SU-DHL-6 (cell line): ENCODE measurements at regions not wholly inside any gene's neighbourhood (a gene's known extent, or its start where the extent isn't known, plus 50 kb on each side); places are given as distances from the start of the nearest gene placed in this dataset.

ENCODE experiments used
- H2AFZ ChIP-seq: fragments of 200-600 bp; sonication (generic); 2 replicates; pipeline ENCODE4 v1.6.1; 2014; ENCODE audit warnings: low read depth, mild to moderate bottlenecking, moderate library complexity, mixed read lengths, antibody characterized with exemption, low read length; ENCODE audit not compliant: severe bottlenecking
- H3F3A ChIP-seq: fragments of 200-600 bp; shearing (Covaris generic); 2 replicates; pipeline ENCODE4 v1.6.0; 2016; ENCODE audit warnings: antibody characterized with exemption, mild to moderate bottlenecking; ENCODE audit not compliant: insufficient read depth
- H3K27ac ChIP-seq: fragments of 200-600 bp; sonication (generic); 2 replicates; pipeline ENCODE4 v1.5.1; 2016; ENCODE audit warnings: low read depth, mild to moderate bottlenecking, low read length, moderate library complexity, mixed read lengths
- H3K27me3 ChIP-seq: fragments of 200-600 bp; sonication (generic), shearing (Covaris generic); 2 replicates; pipeline ENCODE4 v1.6.0; 2014; ENCODE audit warnings: mild to moderate bottlenecking, low read length
- H3K36me3 ChIP-seq: fragments of 200-600 bp; sonication (generic); 2 replicates; pipeline ENCODE4 v1.6.1; 2014; ENCODE audit warnings: mild to moderate bottlenecking, low read length, mixed read lengths
- H3K4me2 ChIP-seq: fragments of 300-600, 200-600 bp; shearing (Covaris generic), sonication (generic); 2 replicates; pipeline ENCODE4 v1.6.0; 2014; ENCODE audit warnings: low read length, low read depth, mild to moderate bottlenecking; ENCODE audit not compliant: poor library complexity, severe bottlenecking
- H3K4me3 ChIP-seq: fragments of 200-600 bp; sonication (generic); 2 replicates; pipeline ENCODE4 v1.5.1; 2014; ENCODE audit warnings: antibody characterized with exemption, low read length, mild to moderate bottlenecking, mixed read lengths; ENCODE audit not compliant: insufficient read depth, poor library complexity, severe bottlenecking
- H3K79me2 ChIP-seq: fragments of 200-600 bp; sonication (generic); 2 replicates; pipeline ENCODE4 v1.6.1; 2014; ENCODE audit warnings: mild to moderate bottlenecking, low read length, moderate library complexity; ENCODE audit not compliant: insufficient read depth
- H3K9ac ChIP-seq: fragments of 200-600 bp; sonication (generic); 2 replicates; pipeline ENCODE4 v1.7.0; 2014; ENCODE audit warnings: mild to moderate bottlenecking, low read length
- H3K9me2 ChIP-seq: fragments of 200-600 bp; sonication (generic); replicated peaks from 2 replicates; pipeline ENCODE4 v1.6.1; 2014; ENCODE audit warnings: low read length; ENCODE audit not compliant: insufficient read depth
- H3K9me3 ChIP-seq: fragments of 200-600 bp; sonication (generic); 2 replicates; pipeline ENCODE4 v1.6.1; 2014; ENCODE audit warnings: low read length, mixed read lengths; ENCODE audit not compliant: insufficient read depth
- H4K20me1 ChIP-seq: fragments of 200-600 bp; sonication (generic); 2 replicates; pipeline ENCODE4 v1.6.1; 2014; ENCODE audit warnings: low read depth, mild to moderate bottlenecking, antibody characterized with exemption, low read length, moderate library complexity, mixed read lengths
- EZH2phosphoT487 ChIP-seq: fragments of 200-600 bp; sonication (generic), shearing (Covaris generic); conservative IDR thresholded peaks from 2 replicates; pipeline ENCODE4 v1.6.1; 2018; ENCODE audit warnings: mild to moderate bottlenecking, antibody characterized with exemption, low read length, moderate library complexity, mixed read lengths
- TF ChIP-seq, protein P1 (sequence below): fragments of 200-600 bp; sonication (generic); IDR thresholded peaks from one replicate; pipeline ENCODE4 v1.5.1; 2017; ENCODE audit warnings: antibody characterized with exemption, mild to moderate bottlenecking, low read length, moderate library complexity; ENCODE audit not compliant: insufficient read depth, poor library complexity, severe bottlenecking

DNA sequence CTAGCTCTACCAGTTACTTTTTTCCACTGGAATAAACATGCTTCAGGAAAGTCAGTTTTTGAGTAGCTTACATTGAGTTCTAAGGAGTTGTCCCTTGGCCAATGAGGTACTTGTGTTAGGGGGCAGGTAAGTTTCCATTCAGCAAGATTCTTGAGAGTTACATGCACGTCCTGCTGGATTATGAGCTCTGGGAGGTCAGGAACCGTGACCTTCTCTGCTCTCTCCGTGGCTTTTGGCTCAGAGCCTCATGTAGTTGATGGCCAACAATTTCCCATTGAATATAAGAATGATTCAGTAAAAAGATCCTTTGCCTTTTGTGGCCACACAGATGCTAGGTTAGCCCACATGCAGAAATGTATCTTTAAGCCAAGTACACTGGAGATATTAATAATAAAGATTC is 181.8 kb upstream of the RALGAPA2 start:
- H3K79me2 ChIP-seq = no peaks in the 10 kb centered on the region

DNA sequence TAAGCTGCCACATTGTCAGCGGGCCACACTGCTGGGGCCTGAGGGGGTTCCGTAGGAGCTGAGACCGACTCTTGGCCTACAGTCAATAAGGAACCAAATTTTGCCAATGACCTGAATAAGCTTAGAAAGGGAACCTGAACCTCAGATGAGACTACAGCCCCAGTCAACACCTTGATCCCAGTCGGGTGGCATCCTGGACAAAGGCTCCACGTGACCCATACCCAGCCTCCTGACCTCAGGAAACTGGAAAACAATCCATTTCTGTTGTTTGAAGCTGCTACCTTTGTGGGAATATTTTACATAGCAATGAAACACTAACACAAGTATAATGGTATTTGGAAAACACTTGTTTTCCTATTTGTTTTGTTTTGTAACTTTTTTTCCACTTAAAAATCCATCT is 179.9 kb upstream of the RALGAPA2 start:
- H3K27me3 ChIP-seq = no peaks in the 10 kb centered on the region
- no peaks in the 10 kb centered on the region for H3K36me3 ChIP-seq
- H2AFZ ChIP-seq = no peak overlapping the region
- H3K9ac ChIP-seq = no peak overlapping the region
- no peaks in the 10 kb centered on the region for H3K9me3 ChIP-seq
- H3K27ac ChIP-seq = no peak overlapping the region
- TF ChIP-seq, protein P1, sequence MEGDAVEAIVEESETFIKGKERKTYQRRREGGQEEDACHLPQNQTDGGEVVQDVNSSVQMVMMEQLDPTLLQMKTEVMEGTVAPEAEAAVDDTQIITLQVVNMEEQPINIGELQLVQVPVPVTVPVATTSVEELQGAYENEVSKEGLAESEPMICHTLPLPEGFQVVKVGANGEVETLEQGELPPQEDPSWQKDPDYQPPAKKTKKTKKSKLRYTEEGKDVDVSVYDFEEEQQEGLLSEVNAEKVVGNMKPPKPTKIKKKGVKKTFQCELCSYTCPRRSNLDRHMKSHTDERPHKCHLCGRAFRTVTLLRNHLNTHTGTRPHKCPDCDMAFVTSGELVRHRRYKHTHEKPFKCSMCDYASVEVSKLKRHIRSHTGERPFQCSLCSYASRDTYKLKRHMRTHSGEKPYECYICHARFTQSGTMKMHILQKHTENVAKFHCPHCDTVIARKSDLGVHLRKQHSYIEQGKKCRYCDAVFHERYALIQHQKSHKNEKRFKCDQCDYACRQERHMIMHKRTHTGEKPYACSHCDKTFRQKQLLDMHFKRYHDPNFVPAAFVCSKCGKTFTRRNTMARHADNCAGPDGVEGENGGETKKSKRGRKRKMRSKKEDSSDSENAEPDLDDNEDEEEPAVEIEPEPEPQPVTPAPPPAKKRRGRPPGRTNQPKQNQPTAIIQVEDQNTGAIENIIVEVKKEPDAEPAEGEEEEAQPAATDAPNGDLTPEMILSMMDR = no peak
- no peak for TF ChIP-seq EZH2phosphoT487
- no peaks in the 10 kb centered on the region for H3F3A ChIP-seq
- no peaks in the 10 kb centered on the region for H3K79me2 ChIP-seq
- no peak overlapping the region for H3K4me3 ChIP-seq
- H4K20me1 ChIP-seq = no peaks in the 10 kb centered on the region
- no peaks in the 10 kb centered on the region for H3K9me2 ChIP-seq
- no peak overlapping the region for H3K4me2 ChIP-seq

More for the DNA sequence above, 181.8 kb upstream of the RALGAPA2 start:
- no peak overlapping the region for H3K9ac ChIP-seq
- H3K27me3 ChIP-seq = no peaks in the 10 kb centered on the region
- TF ChIP-seq EZH2phosphoT487 = no peak
- TF ChIP-seq, protein P1 = no peak
- H3F3A ChIP-seq = no peaks in the 10 kb centered on the region
- H3K27ac ChIP-seq = no peak overlapping the region
- no peak overlapping the region for H2AFZ ChIP-seq
- no peaks in the 10 kb centered on the region for H4K20me1 ChIP-seq
- no peak overlapping the region for H3K4me2 ChIP-seq
- H3K9me2 ChIP-seq = no peaks in the 10 kb centered on the region
- H3K9me3 ChIP-seq = no peaks in the 10 kb centered on the region
- no peak overlapping the region for H3K4me3 ChIP-seq
- H3K36me3 ChIP-seq = no peaks in the 10 kb centered on the region

DNA sequence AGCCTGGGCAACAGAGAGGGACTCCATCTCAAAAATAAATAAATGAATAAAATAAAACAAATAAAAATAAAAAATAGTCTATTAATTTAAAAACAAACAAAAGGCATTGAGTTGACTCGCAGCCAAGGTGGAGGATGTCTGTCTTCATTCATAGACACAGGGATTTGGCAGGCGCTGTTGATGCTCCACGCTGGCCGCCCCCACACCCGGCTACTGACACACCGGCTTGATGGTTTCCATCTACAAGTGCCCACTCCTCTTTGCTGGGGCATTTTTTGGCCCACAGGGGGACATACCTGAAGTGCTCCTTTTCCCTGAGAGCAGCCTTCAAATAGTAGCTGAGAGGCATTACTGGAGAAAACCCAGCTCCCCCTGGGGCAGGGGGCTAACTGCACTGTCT is 178.3 kb upstream of the RALGAPA2 start:
- Histone ChIP-seq H3K79me2 (no peaks in the 10 kb centered on the region), H3K36me3 (no peaks in the 10 kb centered on the region), H2AFZ (no peak overlapping the region), H3K27ac (no peak overlapping the region), H3K4me2 (no peak overlapping the region), H3K4me3 (no peak overlapping the region), H3K9me2 (no peaks in the 10 kb centered on the region), H3K9me3 (no peaks in the 10 kb centered on the region), H4K20me1 (no peaks in the 10 kb centered on the region), H3F3A (no peaks in the 10 kb centered on the region), H3K9ac (no peak overlapping the region), H3K27me3 (no peaks in the 10 kb centered on the region)
- TF ChIP-seq, protein P1 = no peak
- TF ChIP-seq EZH2phosphoT487 = no peak
